Glutamatergic neuron (in vitro differentiated cells): ENCODE measurements at regions not wholly inside any gene's neighbourhood (a gene's known extent, or its start where the extent isn't known, plus 50 kb on each side); places are given as distances from the start of the nearest gene placed in this dataset.

Source experiments
- DNase-seq: peaks from one replicate; pipeline ENCODE4 v3.0.0; 2022
- H3K27ac Mint-ChIP-seq: one replicate; pipeline ENCODE4 v1.8.0; 2020; ENCODE audit warnings: mild to moderate bottlenecking, mixed read lengths, inconsistent platforms; ENCODE audit not compliant: unreplicated experiment
- H3K27me3 Mint-ChIP-seq: one replicate; pipeline ENCODE4 v1.8.0; 2020; ENCODE audit warnings: mild to moderate bottlenecking, moderate library complexity, mixed read lengths, inconsistent platforms; ENCODE audit not compliant: unreplicated experiment
- H3K36me3 Mint-ChIP-seq: one replicate; pipeline ENCODE4 v1.8.0; 2020; ENCODE audit warnings: mild to moderate bottlenecking, mixed read lengths, inconsistent platforms; ENCODE audit not compliant: unreplicated experiment
- H3K4me1 Mint-ChIP-seq: one replicate; pipeline ENCODE4 v1.8.0; 2020; ENCODE audit warnings: mild to moderate bottlenecking, low read depth, mixed read lengths, inconsistent platforms; ENCODE audit not compliant: unreplicated experiment
- H3K4me3 Mint-ChIP-seq: one replicate; pipeline ENCODE4 v1.8.0; 2020; ENCODE audit warnings: mild to moderate bottlenecking, mixed read lengths, inconsistent platforms; ENCODE audit not compliant: unreplicated experiment
- H3K9me3 Mint-ChIP-seq: one replicate; pipeline ENCODE4 v1.8.0; 2020; ENCODE audit warnings: mild to moderate bottlenecking, moderate library complexity, mixed read lengths, inconsistent platforms; ENCODE audit not compliant: unreplicated experiment
- TF ChIP-seq, protein P1 (sequence below): fragments of 200-600 bp; sonication (generic); IDR thresholded peaks from one replicate; pipeline ENCODE4 v1.5.0; 2021; ENCODE audit not compliant: partially characterized antibody, unreplicated experiment

DNA sequence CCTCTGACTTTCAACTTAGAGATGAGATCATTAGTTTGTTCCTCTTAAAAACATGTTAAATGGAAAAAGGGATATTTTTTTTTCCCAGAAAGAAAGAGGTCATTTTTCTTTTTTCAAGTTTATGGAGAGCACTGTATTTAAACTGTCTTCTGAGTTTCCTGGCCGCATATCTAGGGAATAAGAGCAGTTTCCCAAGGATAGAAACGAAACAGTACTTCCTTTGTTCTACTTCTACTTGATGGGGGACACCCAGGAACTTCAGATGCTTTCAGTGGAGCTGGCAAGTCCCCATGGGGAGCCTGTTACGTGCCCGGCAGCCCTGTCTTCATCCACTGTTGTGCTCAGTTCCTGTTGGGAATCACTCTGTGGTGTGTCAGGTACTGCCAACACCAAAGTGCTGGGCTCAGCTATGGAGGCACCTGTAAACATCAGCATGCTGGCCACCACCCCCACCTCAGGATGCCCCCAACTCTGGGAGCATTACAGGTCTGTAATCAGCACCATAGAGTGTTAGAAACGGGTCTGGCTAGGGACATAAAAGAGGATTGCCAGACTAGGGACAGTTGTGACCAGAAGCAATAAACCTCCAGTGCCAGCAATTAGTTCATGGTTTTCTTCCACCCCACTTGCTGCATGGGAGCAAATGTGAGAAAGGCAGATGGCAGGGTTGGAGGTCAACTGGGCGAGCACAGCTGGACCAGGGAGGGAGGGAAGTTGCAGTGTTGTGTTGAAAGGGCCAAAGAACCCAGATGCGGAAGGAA, 221.7 kb upstream of the ECI2 start:
- no peak for DNase-seq
- peaks cover 4% of the 10 kb centered on the region for H3K9me3 Mint-ChIP-seq
- H3K27ac Mint-ChIP-seq: no peak overlapping the region
- H3K27me3 Mint-ChIP-seq: peaks cover 2% of the 10 kb centered on the region
- TF ChIP-seq, protein P1, sequence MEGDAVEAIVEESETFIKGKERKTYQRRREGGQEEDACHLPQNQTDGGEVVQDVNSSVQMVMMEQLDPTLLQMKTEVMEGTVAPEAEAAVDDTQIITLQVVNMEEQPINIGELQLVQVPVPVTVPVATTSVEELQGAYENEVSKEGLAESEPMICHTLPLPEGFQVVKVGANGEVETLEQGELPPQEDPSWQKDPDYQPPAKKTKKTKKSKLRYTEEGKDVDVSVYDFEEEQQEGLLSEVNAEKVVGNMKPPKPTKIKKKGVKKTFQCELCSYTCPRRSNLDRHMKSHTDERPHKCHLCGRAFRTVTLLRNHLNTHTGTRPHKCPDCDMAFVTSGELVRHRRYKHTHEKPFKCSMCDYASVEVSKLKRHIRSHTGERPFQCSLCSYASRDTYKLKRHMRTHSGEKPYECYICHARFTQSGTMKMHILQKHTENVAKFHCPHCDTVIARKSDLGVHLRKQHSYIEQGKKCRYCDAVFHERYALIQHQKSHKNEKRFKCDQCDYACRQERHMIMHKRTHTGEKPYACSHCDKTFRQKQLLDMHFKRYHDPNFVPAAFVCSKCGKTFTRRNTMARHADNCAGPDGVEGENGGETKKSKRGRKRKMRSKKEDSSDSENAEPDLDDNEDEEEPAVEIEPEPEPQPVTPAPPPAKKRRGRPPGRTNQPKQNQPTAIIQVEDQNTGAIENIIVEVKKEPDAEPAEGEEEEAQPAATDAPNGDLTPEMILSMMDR: no peak
- H3K36me3 Mint-ChIP-seq: no peaks in the 10 kb centered on the region
- no peak overlapping the region for H3K4me3 Mint-ChIP-seq
- H3K4me1 Mint-ChIP-seq: no peaks in the 10 kb centered on the region

DNA sequence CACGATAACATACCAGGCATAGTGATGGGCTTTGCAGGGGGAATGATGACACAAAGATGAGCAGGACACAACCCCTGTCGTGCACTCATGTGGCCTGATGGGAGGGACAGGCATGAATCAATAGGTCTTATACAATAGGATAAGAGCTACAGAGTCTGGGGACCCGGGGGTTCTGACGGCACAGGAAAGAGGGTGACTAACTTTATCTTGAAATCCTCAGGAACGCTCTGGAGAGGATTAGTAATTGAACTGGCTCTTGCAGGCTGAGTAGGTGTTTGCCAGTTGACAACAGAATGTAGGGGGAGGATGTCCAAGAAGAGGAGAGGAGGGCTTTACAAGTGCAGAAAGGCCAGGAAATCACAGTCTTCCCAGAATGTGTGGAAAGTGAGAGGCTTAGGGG, 219.9 kb upstream of the ECI2 start:
- no peak overlapping the region for H3K27ac Mint-ChIP-seq
- DNase-seq: no peak
- H3K4me3 Mint-ChIP-seq: no peak overlapping the region
- H3K4me1 Mint-ChIP-seq: no peaks in the 10 kb centered on the region
- H3K9me3 Mint-ChIP-seq: peaks cover 5% of the 10 kb centered on the region
- TF ChIP-seq, protein P1: no peak
- H3K27me3 Mint-ChIP-seq: peaks cover 2% of the 10 kb centered on the region
- H3K36me3 Mint-ChIP-seq: no peaks in the 10 kb centered on the region

DNA sequence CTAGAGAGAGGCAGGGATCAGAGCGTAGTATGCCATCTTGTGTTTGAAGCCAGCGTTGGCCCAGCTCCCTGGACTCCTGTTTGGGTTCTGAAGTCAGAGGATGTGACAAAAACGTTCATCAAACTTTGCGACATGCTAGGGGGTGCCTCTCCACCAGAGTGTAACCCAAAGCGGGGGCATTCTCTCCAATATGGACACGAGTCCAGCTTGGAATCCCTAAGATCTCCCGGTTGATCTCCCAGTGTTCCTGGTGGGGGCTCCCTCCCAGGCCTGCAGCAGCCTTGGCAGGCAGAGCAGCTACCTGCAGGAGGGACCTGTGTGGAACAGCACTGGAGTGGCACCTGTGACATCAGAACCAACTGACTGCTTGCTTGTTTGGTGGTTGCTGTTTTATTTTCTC, 218.8 kb upstream of the ECI2 start:
- no peak overlapping the region for H3K27ac Mint-ChIP-seq
- peaks cover 5% of the 10 kb centered on the region for H3K9me3 Mint-ChIP-seq
- TF ChIP-seq, protein P1: no peak
- H3K4me1 Mint-ChIP-seq: no peaks in the 10 kb centered on the region
- no peak overlapping the region for H3K4me3 Mint-ChIP-seq
- DNase-seq: no peak
- H3K27me3 Mint-ChIP-seq: peaks cover 2% of the 10 kb centered on the region
- H3K36me3 Mint-ChIP-seq: no peaks in the 10 kb centered on the region

DNA sequence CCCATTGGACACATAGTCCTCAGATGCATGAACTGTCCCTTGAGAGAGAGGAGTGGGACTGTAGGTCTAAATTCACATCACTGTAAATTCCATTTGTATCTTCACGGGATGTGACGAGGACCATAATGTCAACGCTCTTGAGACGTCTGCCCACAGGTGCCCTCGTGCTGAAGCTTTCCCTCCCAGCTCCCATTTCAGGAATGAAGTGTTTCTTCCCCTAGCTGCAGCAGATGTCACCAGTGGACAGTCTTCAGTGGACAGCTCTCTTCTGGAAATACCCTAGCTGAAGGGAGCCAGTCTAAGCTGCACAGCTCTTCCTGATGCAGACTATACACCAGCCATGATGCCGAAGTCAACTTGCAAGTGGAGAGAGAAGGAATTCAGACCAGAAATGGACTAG, 217.4 kb upstream of the ECI2 start:
- Mint-ChIP-seq H3K36me3 (no peaks in the 10 kb centered on the region), H3K27ac (no peak overlapping the region), H3K4me3 (no peak overlapping the region), H3K4me1 (no peaks in the 10 kb centered on the region), H3K27me3 (peaks cover 2% of the 10 kb centered on the region), H3K9me3 (peaks cover 5% of the 10 kb centered on the region)
- DNase-seq: no peak
- TF ChIP-seq, protein P1: no peak

DNA sequence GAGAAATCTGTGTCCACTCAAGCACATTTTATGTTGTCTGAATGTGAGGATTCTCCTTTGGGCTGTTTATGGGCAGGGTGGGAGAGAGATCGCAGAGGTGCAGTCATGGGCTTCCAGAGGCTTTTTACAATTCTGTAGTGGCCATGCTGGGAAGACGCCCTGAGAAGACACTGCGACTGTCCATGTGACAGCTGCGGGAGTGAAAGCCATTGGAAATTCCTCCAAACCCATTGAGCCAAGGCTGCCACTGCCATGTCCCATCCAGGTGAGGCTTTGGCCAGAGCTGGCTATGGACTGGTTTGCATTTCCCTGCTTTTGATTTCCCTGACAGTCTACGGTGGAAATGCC, 216.9 kb upstream of the ECI2 start:
- H3K36me3 Mint-ChIP-seq: no peaks in the 10 kb centered on the region
- no peak overlapping the region for H3K4me3 Mint-ChIP-seq
- H3K27me3 Mint-ChIP-seq: no peaks in the 10 kb centered on the region
- TF ChIP-seq, protein P1: no peak
- peaks cover 5% of the 10 kb centered on the region for H3K9me3 Mint-ChIP-seq
- H3K27ac Mint-ChIP-seq: no peak overlapping the region
- H3K4me1 Mint-ChIP-seq: no peaks in the 10 kb centered on the region
- no peak for DNase-seq
